ENCODE measurements at regions not wholly inside any gene's neighbourhood (a gene's known extent, or its start where the extent isn't known, plus 50 kb on each side); places are given as distances from the start of the nearest gene placed in this dataset.
"Not testable (repeated sequence)": the region's sequence is repeated elsewhere in the genome, so short reads cannot be mapped to it uniquely, and the experiment has no call there.

DNA sequence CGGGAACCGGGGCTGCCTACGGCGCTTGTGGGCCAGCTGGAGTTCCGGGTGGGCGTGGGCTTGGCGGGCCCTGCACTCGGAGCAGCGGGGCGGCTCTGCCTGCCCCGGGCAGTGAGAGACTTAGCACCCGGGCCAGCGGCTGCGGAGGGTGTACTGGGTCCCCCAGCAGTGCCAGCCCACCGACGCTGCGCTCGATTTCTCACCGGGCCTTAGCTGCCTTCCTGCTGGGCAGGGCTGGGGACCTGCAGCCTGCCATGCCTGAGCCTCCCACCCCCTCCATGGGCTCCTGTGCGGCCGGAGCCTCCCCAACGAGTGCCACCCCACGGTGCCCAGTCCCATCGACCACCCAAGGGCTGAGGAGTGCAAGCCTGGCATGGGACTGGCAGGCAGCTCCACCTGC, 72.8 kb upstream of the SSBP2 start:
- DNase-seq, result not testable (repeated sequence)

DNA sequence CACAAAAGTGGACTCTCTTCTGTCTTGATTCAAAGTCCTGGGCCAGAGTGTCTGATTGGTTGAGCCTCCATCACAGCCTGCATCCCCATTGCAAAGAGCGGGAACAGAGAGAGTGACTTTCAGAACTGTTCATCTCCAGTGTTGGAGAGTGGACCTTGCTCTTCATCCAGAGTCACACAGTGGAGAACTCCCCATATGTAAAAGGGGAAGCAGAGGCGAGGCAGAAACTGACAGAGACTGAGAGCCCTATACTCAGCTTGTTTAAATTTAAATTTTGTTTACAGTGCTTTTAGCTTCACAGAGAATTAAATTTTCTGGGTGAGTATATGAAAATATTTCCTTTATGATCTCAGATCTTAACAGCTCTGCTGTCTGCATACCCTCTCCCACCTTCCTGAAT, 70.0 kb upstream of the SSBP2 start:
- DNase-seq, result no peak

DNA sequence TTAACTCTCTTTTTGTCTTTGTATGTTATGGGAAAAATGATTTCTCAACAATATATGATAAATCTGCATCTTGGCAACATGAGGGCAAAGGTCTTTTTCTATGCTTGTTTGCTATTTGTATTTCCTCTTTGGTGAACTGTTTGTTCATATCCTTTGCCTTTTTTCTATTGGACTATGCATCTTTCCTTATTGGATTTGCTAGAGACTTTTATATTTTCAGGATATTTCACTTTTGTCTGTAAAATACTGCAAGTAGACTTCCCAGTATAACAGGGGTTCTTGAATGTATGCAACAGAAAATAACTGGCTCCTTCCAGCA, 69.4 kb upstream of the SSBP2 start:
- no peak for DNase-seq

DNA sequence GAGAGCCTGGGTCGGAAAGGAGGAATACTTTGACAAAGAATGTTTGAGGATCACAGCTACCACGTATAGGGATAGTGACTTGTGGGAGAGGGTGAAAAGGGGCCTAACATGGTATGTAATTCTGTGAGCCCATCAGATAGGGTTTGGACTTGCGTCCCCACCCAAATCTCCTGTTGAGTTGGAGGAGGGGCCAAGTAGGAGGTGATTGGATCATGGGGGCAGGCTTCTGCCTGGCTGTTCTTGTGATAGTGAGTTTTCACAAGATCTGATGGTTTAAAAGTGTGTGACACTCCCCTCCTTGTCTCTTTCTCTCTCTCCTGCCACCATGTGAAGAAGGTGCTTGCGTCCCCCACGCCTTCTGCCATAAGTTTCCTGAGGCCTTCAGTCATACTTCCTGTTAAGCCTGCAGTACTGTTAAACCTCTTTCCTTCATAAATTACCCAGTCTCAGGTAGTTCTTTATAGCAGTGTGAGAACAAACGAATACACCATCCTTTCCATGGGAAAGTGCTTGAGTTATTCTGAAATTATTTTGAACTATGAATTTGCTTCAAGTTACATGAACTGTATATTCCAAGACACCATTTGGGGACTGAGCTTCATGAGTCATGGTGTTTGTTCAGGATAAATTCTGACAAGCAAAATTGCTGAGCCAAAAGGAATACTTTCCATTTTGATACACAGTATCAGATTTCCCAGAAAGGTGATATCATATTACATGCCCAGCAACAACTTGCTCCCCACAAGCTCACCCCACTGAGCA, 68.8 kb upstream of the SSBP2 start:
- no peak for DNase-seq

DNA sequence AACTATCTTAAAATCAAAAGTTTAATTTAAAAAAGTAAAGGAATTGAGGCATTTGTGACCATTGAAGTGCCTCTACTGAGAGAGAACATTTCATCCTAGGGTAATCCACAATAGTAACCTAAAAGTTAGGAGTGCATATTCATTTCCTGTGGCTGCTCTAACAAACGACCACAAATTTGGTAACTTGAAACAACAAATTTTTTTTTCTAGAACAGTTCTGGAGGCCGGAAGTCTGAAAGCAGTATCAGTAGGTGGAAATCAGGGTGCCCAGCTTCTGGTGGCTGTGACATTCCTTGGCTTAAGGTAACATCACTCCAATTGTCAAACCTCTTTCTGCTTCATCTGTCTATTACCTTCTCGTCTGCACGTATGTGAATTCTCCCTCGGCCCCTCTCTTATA, 67.1 kb upstream of the SSBP2 start:
- no peak for DNase-seq

DNA sequence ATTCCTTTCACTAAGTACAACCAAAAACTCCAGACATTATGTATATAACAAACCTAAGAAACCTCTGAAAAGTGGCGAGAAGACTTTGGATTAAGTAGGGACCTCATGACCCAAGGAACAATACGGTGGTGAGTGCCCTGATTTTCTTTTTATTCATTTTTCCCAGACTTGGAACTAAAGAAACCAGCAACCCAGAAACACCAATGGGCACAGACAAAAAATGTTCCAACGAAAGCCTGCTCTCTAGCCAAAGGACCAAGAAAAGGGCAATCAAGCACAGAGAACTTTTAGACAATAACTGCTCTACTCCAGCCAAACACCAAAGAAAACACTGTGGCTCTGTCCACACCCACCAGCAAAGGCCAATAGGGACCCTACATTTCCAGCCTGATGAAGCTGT, 66.2 kb upstream of the SSBP2 start:
- DNase-seq, result no peak

DNA sequence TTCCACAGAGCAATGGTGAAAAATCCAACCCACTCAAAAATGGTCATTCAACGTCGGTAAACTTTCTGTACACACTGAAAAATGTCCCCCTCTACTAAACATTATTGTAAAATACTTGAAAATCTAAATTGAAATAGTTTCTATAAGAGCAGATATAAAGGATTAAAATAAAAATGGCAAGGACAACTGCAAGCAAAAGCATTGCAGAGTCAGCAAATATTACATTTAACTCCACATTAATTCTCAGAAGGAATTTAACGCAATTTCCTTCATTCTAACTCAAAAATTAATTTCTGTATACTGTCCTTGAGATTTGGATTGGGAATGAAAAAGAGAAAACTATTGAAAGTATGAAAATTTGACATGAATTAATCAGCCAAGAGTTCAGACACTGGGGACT, 64.4 kb upstream of the SSBP2 start:
- no peak for DNase-seq

DNA sequence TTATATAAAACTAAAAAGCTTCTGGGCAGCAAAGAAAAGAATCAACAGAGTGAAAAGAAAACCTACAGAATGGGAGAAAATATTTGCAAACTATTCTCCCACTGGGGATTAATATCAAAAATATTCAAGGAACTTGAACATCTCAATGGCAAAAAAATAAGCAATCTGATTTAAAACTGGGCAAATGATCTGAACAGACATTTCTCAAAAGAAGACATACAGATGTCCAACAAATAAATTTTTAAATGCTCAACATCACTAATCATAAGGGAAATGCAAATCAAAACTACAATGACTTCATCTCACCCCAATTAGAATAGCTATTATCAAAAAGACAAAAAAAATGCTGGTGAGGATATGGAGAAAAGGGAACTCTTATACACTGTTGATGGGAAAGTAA, 57.2 kb upstream of the SSBP2 start:
- no peak for DNase-seq

DNA sequence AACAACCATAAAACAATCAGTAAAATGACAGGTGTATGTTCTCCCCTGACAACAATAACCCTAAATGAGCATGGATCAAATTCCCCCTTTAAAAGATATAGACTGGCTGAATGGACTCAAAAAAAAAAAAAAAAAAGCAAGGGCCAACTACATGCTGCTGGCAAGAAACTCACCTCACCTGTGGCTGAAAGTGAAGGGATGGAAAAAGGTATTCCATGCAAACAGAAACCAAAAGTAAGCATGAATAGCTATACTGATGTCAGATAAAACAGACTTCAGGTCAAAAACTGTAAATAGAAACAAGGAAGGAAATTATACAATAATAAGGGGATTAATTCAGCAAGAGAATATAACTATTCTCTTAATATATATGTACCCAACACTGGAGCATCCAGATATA, 54.2 kb upstream of the SSBP2 start:
- DNase-seq, result no peak

DNA sequence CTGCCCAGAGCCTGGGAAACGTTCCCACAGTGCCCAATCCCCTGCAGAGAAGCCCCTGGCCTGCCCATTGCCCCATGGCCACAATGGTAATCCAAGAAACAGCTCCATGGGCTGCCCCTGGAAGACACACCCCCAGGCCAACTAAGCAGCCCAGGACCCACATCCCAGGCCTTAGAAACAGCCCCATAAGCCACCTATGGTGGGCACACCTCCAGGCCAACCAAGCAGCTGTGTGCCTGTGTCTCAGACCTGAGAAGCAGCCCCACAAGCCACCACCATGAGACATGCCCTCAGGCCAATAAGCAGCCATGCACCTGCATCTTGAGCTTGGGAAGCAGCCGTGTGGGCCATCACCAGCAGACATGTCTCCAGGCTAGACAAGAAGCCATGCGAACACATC, 52.9 kb upstream of the SSBP2 start:
- DNase-seq, result no peak

DNA sequence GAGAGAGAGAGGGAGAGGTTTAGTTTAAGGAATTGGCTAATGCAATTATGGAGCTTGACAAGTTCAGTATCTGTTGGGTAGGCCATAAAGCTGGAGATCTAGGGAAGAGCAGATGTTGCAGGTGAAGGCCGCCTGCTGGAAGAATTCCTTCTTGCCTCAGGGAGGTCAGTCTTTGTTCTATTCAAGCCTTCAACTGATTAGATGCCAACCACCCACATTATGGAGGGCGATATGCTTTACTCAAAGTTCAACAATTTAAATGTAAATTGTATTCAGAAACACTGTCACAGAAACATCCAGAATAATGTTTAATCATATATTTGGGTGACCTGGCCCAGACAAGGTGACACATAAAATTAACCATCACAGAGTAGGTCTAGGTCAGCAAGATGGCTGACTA, 51.7 kb upstream of the SSBP2 start:
- no peak for DNase-seq

DNA sequence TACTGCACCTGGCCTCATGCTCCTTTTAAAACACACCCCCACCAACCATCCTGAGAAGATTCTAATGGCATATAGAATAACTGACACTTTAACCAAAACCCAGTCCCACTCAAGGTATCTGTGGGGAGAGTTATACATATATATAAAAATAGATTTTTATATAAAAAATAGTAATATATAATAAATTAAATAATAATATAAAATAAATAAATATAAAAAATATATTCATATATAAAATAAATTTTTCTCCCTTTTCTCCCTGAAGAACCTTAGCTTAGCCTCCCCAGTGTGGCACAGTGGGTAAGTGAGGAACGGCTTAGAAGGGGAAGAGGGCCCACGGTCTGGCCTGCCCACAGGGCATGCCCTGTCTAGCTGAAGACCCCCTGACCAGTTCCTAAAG, 51.1 kb upstream of the SSBP2 start:
- no peak for DNase-seq

DNA sequence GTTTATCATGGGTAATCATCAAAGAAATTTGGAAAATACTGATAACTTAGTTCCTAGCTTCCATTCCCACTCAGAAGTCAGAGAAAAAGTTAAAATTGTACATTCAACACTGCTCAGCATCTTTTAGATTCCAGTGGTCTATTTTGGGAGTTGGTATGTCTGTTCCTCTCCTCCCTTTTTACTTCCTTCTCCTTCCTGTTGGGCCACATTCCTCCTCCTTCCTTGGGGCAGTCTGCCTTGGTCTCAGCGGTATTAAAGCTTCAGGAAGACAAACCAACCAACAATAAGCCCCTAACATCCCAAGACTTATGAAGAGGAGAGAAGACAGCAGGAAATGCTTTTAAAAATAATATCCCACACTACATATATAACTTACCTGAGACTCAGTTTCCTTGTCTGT, 49.9 kb upstream of the SSBP2 start:
- DNase-seq, result no peak
